Pons (tissue), 1 donor: ENCODE measurements at regions not wholly inside any gene's neighbourhood (a gene's known extent, or its start where the extent isn't known, plus 50 kb on each side); places are given as distances from the start of the nearest gene placed in this dataset.

Source experiments
- DNase-seq: peaks from one replicate; pipeline ENCODE4 v3.0.0-alpha.2; 2016; ENCODE audit warnings: low spot score

GRCh38 chr2:43055086-43055912, 171.1 kb downstream of the ZFP36L2 start:
- DNase-seq = no peak

GRCh38 chr2:43054367-43054766, 172.0 kb downstream of the ZFP36L2 start:
- no peak for DNase-seq

GRCh38 chr2:43052944-43053306, 173.5 kb downstream of the ZFP36L2 start:
- DNase-seq = no peak

GRCh38 chr2:43052204-43052943, 174.0 kb downstream of the ZFP36L2 start:
- no peak for DNase-seq

GRCh38 chr2:43051338-43051737, 175.1 kb downstream of the ZFP36L2 start:
- no peak for DNase-seq

GRCh38 chr2:43050866-43051265, 175.5 kb downstream of the ZFP36L2 start:
- no peak for DNase-seq

GRCh38 chr2:43049836-43050801, 176.3 kb downstream of the ZFP36L2 start:
- DNase-seq = no peak

- DNase-seq = no peak
Observed at GRCh38 chr2:43047187-43047780, 179.1 kb downstream of the ZFP36L2 start.

- no peak for DNase-seq
Observed at GRCh38 chr2:43045866-43046265, 180.5 kb downstream of the ZFP36L2 start.

- DNase-seq = no peak
Observed at GRCh38 chr2:43044093-43044681, 182.2 kb downstream of the ZFP36L2 start.

- DNase-seq = no peak
Observed at GRCh38 chr2:43043553-43043870, 182.9 kb downstream of the ZFP36L2 start.

GRCh38 chr2:43041661-43042360, 184.6 kb downstream of the ZFP36L2 start:
- DNase-seq = no peak

- no peak for DNase-seq
Observed at GRCh38 chr2:43041173-43041591, 185.2 kb downstream of the ZFP36L2 start.

GRCh38 chr2:43040084-43040854, 186.1 kb downstream of the ZFP36L2 start:
- no peak for DNase-seq

- DNase-seq = no peak
Observed at GRCh38 chr2:43039376-43040080, 186.9 kb downstream of the ZFP36L2 start.

- no peak for DNase-seq
Observed at GRCh38 chr2:43038696-43039094, 187.7 kb downstream of the ZFP36L2 start.

- no peak for DNase-seq
Observed at GRCh38 chr2:43038034-43038695, 188.2 kb downstream of the ZFP36L2 start.

- DNase-seq = no peak
Observed at GRCh38 chr2:43035922-43036321, 190.5 kb downstream of the ZFP36L2 start.

GRCh38 chr2:43034921-43035320, 191.5 kb downstream of the ZFP36L2 start:
- DNase-seq = no peak
